ENCODE measurements at regions not wholly inside any gene's neighbourhood (a gene's known extent, or its start where the extent isn't known, plus 50 kb on each side); places are given as distances from the start of the nearest gene placed in this dataset.

GRCh38 chr9:7607421-7607820 is 192.2 kb downstream of the DMAC1 start:
- ATAC-seq = no peak
- in situ Hi-C loops (cut with HindIII; ENCODE audit: extremely low pct_ligation_motif_present, low pct_unique_long_range_greater_than_20kb) (no loop called here), intact Hi-C loops (cut with micrococcal nuclease; ENCODE audit: unreplicated experiment) (no loop called here)
- Histone ChIP-seq H3K9ac (ENCODE audit: insufficient read depth, low read depth, low read length) (no peak overlapping the region), H3K9me3 (ENCODE audit: low read length) (no peaks in the 10 kb centered on the region), H3K4me3 (replicated peaks in 1 of 3; ENCODE audit: insufficient read depth in 1 of 3, low read depth in 2 of 3, low read length in 3 of 3) (no peak overlapping the region), H3K36me3 (replicated peaks in 1 of 2; ENCODE audit: control insufficient read depth in 1 of 2, insufficient read depth in 2 of 2, low read length in 2 of 2) (no peaks in the 10 kb centered on the region), H3K79me2 (ENCODE audit: insufficient read depth, low read length) (no peaks in the 10 kb centered on the region), H3K4me2 (ENCODE audit: low read depth, low read length) (no peak overlapping the region), H2AFZ (ENCODE audit: low read length) (no peak overlapping the region), H3K27me3 (ENCODE audit: control insufficient read depth in 1 of 2, insufficient read depth in 2 of 2, low read length in 2 of 2) (no peaks in the 10 kb centered on the region), H4K20me1 (ENCODE audit: insufficient read depth, low read length) (no peaks in the 10 kb centered on the region), H3K27ac (ENCODE audit: extremely low read length, insufficient read depth, low read length) (no peak overlapping the region), H3K4me1 (ENCODE audit: insufficient read depth, low read length) (no peaks in the 10 kb centered on the region)
- TF ChIP-seq U2AF1 (optimal IDR thresholded peaks at IDR 0.05; ENCODE audit: low read depth, low read length) = no peak
- TF ChIP-seq ZNF256 (CRISPR knock-in tag; conservative IDR thresholded peaks at IDR 0.05) = no peak
- TF ChIP-seq ZFP82 (CRISPR knock-in tag; IDR thresholded peaks at IDR 0.05; ENCODE audit: borderline replicate concordance) = no peak
- TF ChIP-seq ZNF280B (CRISPR knock-in tag; IDR thresholded peaks at IDR 0.05; ENCODE audit: borderline replicate concordance) = no peak
- TF ChIP-seq ZNF562 (CRISPR knock-in tag; IDR thresholded peaks at IDR 0.05; ENCODE audit: borderline replicate concordance) = no peak
- TF ChIP-seq GABPA (IDR thresholded peaks at IDR 0.05; ENCODE audit: low read depth, low read length) = no peak
- TF ChIP-seq GABPA (CRISPR knock-in tag; IDR thresholded peaks at IDR 0.05; ENCODE audit: low read depth) = no peak
- TF ChIP-seq CCDC6 (CRISPR knock-in tag; IDR thresholded peaks at IDR 0.05) = no peak
- no peak for TF ChIP-seq AHR (CRISPR knock-in tag; IDR thresholded peaks at IDR 0.05)
- no peak for TF ChIP-seq MYNN (CRISPR knock-in tag; IDR thresholded peaks at IDR 0.05; ENCODE audit: low read depth)
- TF ChIP-seq RARG (CRISPR knock-in tag; IDR thresholded peaks at IDR 0.05; ENCODE audit: low read depth) = no peak
- no peak for TF ChIP-seq ZNF343 (CRISPR knock-in tag; IDR thresholded peaks at IDR 0.05)
- no TSS peak for BruUV-seq (replicated peaks)
- no peak for DNase-seq (ENCODE audit: low spot score)
- ChIA-PET POLR2A (no interaction called here), CTCF (ENCODE audit: low intra/inter-chr PET ratio, low total read pairs) (no interaction called here)
- 0% methylated on average over 2 of the region's 2 CpGs for WGBS (ENCODE audit: low lambda C conversion rate)
- no peak for FAIRE-seq

Measured in HepG2 (cell line).